ENCODE measurements at regions not wholly inside any gene's neighbourhood (a gene's known extent, or its start where the extent isn't known, plus 50 kb on each side); places are given as distances from the start of the nearest gene placed in this dataset.

DNA sequence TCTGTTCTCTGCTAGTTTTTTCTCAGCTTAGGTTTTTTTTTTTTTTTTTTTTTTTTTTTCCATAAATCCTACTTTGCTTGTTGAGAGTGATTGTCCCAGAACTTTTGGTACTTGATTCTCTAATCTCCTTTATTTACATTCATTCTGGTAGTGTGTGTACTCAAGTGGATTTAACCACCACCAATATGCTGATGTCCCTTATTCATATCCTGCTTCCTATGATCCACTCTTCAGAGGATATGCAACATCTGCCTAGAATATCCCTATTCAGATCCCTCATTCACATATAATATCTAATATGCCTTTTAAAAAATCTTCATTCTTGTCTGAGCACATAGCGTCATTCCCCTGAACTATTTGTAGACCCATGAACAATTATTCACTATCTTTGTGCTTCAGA is 342.9 kb downstream of the VGLL3 start (continued):
- TF ChIP-seq, protein P1, sequence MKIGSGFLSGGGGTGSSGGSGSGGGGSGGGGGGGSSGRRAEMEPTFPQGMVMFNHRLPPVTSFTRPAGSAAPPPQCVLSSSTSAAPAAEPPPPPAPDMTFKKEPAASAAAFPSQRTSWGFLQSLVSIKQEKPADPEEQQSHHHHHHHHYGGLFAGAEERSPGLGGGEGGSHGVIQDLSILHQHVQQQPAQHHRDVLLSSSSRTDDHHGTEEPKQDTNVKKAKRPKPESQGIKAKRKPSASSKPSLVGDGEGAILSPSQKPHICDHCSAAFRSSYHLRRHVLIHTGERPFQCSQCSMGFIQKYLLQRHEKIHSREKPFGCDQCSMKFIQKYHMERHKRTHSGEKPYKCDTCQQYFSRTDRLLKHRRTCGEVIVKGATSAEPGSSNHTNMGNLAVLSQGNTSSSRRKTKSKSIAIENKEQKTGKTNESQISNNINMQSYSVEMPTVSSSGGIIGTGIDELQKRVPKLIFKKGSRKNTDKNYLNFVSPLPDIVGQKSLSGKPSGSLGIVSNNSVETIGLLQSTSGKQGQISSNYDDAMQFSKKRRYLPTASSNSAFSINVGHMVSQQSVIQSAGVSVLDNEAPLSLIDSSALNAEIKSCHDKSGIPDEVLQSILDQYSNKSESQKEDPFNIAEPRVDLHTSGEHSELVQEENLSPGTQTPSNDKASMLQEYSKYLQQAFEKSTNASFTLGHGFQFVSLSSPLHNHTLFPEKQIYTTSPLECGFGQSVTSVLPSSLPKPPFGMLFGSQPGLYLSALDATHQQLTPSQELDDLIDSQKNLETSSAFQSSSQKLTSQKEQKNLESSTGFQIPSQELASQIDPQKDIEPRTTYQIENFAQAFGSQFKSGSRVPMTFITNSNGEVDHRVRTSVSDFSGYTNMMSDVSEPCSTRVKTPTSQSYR (CRISPR knock-in tag; IDR thresholded peaks at IDR 0.05), result no peak
- no peak for TF ChIP-seq ZNF121 (CRISPR knock-in tag; IDR thresholded peaks at IDR 0.05)
- no peak for TF ChIP-seq TEAD4 (CRISPR knock-in tag; IDR thresholded peaks at IDR 0.05)

DNA sequence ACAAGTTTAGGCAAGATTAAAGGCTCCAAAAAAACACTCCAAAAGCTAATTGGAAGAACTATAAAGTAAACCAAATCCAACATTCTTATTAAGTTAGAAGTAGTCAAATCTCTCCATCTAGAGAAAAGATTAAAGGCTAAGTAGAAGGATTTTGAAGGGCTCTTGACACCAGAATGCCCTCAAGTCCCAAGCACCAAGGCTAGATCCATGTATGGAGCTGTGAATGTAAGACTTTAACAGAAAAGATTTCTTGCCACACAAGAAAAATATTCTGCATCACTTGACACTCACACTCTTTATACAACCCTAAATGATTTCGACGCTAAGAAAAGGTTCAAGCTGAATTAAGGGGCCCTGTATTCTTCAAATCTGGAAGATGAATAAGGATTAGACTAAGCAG is 345.2 kb downstream of the VGLL3 start:
- ATAC-seq, result no peak
- Mint-ChIP-seq H3K27me3 (ENCODE audit: low read depth) (no peaks in the 10 kb centered on the region), H3K9me3 (no peaks in the 10 kb centered on the region), H3K4me1 (peaks cover 5% of the 10 kb centered on the region), H3K4me3 (no peak overlapping the region), H3K36me3 (no peaks in the 10 kb centered on the region), H3K27ac (no peak overlapping the region)
- no peak for TF ChIP-seq RELA (CRISPR knock-in tag; IDR thresholded peaks at IDR 0.05; ENCODE audit: borderline replicate concordance)
- no peak for TF ChIP-seq USF1 (CRISPR knock-in tag; IDR thresholded peaks at IDR 0.05)
- TF ChIP-seq ZNF263 (CRISPR knock-in tag; IDR thresholded peaks at IDR 0.05; ENCODE audit: low read depth), result no peak
- TF ChIP-seq CREM (CRISPR knock-in tag; IDR thresholded peaks at IDR 0.05), result no peak
- TF ChIP-seq FOXP1 (CRISPR knock-in tag; IDR thresholded peaks at IDR 0.05; ENCODE audit: borderline replicate concordance), result no peak
- no peak for TF ChIP-seq SMAD4 (CRISPR knock-in tag; IDR thresholded peaks at IDR 0.05)
- TF ChIP-seq GTF2I (CRISPR knock-in tag; conservative IDR thresholded peaks at IDR 0.05), result no peak
- no peak for TF ChIP-seq ZBTB21 (CRISPR knock-in tag; IDR thresholded peaks at IDR 0.05; ENCODE audit: borderline replicate concordance)
- no peak for TF ChIP-seq EMX1 (CRISPR knock-in tag; IDR thresholded peaks at IDR 0.05)
- TF ChIP-seq ZNF396 (CRISPR knock-in tag; IDR thresholded peaks at IDR 0.05; ENCODE audit: borderline replicate concordance), result no peak
- no peak for TF ChIP-seq ZNF532 (CRISPR knock-in tag; IDR thresholded peaks at IDR 0.05; ENCODE audit: borderline replicate concordance)
- TF ChIP-seq, protein P2, sequence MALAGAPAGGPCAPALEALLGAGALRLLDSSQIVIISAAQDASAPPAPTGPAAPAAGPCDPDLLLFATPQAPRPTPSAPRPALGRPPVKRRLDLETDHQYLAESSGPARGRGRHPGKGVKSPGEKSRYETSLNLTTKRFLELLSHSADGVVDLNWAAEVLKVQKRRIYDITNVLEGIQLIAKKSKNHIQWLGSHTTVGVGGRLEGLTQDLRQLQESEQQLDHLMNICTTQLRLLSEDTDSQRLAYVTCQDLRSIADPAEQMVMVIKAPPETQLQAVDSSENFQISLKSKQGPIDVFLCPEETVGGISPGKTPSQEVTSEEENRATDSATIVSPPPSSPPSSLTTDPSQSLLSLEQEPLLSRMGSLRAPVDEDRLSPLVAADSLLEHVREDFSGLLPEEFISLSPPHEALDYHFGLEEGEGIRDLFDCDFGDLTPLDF (CRISPR knock-in tag; IDR thresholded peaks at IDR 0.05), result no peak
- TF ChIP-seq SP1 (CRISPR knock-in tag; conservative IDR thresholded peaks at IDR 0.05), result no peak
- no peak for TF ChIP-seq ZNF219 (CRISPR knock-in tag; IDR thresholded peaks at IDR 0.05; ENCODE audit: borderline replicate concordance)
- TF ChIP-seq IRF2 (CRISPR knock-in tag; IDR thresholded peaks at IDR 0.05; ENCODE audit: borderline replicate concordance, low read depth), result no peak
- TF ChIP-seq NFYB (CRISPR knock-in tag; conservative IDR thresholded peaks at IDR 0.05; ENCODE audit: low read depth), result no peak
- TF ChIP-seq, protein P3, sequence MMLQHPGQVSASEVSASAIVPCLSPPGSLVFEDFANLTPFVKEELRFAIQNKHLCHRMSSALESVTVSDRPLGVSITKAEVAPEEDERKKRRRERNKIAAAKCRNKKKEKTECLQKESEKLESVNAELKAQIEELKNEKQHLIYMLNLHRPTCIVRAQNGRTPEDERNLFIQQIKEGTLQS (CRISPR knock-in tag; conservative IDR thresholded peaks at IDR 0.05), result no peak
- no peak for TF ChIP-seq ZNF121 (CRISPR knock-in tag; IDR thresholded peaks at IDR 0.05)
- ChIA-PET POLR2A (no interaction called here), CTCF (no interaction called here)
- DNase-seq (ENCODE audit: low spot score), result no peak

Data from WTC11 (cell line).